ENCODE measurements at regions not wholly inside any gene's neighbourhood (a gene's known extent, or its start where the extent isn't known, plus 50 kb on each side); places are given as distances from the start of the nearest gene placed in this dataset.

GRCh38 chr12:89939522-89940215 lies 231.0 kb upstream of the ATP2B1 start:
- peak; percentile 15 for DNase-seq (ENCODE audit: low read depth)
- H3K4me3 ChIP-seq (ENCODE audit: control insufficient read depth, low read depth, low read length) = no peak overlapping the region
- TF ChIP-seq CTCF (conservative IDR thresholded peaks at IDR 0.05; ENCODE audit: control insufficient read depth, insufficient read depth, low read depth, low read length) = no peak

- no peak for DNase-seq (ENCODE audit: low read depth)
- no peak for TF ChIP-seq CTCF (conservative IDR thresholded peaks at IDR 0.05; ENCODE audit: control insufficient read depth, insufficient read depth, low read depth, low read length)
- no peak overlapping the region for H3K4me3 ChIP-seq (ENCODE audit: control insufficient read depth, low read depth, low read length)
Measured at GRCh38 chr12:89936631-89937030, 228.0 kb upstream of the ATP2B1 start.

DNA sequence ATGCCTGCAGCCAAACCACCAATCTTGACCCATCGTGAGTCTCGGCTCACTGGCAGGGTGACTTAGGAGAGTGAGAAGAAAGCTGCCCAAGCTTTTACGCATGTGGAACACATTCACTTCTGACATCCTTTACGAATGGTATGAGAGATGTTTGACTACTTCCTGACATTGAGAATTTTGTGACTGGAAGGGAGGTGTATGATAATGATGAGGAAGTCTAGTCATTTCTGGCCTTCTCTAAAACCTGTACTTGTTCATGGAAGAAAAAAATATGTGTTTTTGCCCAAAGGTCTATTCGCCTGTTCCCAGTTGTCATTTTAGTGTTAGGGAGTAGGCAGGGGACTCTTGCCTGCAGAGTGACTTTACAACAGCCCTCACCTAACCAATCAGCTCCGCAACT lies 227.2 kb upstream of the ATP2B1 start:
- H3K4me3 ChIP-seq (ENCODE audit: control insufficient read depth, low read depth, low read length) = no peak overlapping the region
- TF ChIP-seq CTCF (conservative IDR thresholded peaks at IDR 0.05; ENCODE audit: control insufficient read depth, insufficient read depth, low read depth, low read length) = no peak
- no peak for DNase-seq (ENCODE audit: low read depth)

DNA sequence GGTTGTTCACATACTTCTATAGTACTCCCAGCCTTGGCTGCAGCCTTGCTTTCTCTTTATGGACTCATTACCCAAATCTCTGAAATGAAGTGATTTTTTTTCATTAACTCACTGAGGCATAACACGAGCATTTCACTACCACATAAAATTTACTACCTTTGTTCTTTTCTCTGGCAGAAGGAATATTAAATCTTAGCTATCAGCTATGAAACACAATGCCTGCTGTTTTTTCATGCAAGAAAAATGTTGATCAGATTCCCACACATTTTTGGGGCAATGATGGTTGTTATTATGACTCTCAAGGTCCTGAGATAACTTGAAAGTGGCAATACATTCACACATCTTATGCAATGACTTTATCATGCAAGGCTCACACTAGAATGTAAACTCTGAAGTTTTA lies 225.3 kb upstream of the ATP2B1 start:
- no peak for TF ChIP-seq CTCF (conservative IDR thresholded peaks at IDR 0.05; ENCODE audit: control insufficient read depth, insufficient read depth, low read depth, low read length)
- DNase-seq (ENCODE audit: low read depth) = no peak
- H3K4me3 ChIP-seq (ENCODE audit: control insufficient read depth, low read depth, low read length) = no peak overlapping the region

DNA sequence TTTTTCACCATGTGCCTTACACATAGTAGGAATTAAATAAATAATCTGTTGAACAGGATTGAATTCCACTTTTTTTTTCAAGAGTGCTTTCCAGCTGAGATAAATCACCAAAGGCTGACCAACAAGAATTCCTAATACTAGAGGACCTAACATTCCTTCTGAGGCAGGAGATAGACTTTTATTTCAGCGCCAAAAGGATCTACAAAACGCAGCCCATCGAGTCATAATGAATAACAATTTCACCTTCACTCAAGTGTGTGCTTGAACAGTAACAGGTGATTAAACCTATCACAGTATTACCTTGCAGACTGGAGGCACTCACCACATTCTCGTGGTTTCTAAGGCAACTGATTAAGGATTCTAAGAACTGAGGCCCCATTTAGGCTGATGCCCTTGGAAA lies 224.3 kb upstream of the ATP2B1 start:
- TF ChIP-seq CTCF (conservative IDR thresholded peaks at IDR 0.05; ENCODE audit: control insufficient read depth, insufficient read depth, low read depth, low read length) = no peak
- H3K4me3 ChIP-seq (ENCODE audit: control insufficient read depth, low read depth, low read length) = no peak overlapping the region
- DNase-seq (ENCODE audit: low read depth) = no peak

DNA sequence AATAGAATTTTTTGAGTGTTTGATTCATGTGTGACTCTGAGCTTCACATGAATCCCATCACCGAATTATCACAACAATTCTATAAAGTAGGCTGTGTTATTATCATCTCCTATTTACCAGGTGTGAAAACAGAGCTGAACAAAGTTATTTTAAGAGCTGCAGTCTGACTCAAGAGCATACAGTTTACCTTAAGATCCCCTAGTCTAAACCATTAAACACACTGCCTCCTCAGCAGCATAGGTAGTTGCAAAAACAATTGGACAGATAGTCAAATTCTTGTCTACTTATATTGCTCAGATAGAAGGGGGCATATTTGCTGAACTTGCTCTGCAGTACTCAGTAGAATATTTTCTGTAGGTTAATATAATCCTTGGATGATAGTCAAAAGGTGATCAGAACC lies 219.8 kb upstream of the ATP2B1 start:
- no peak for TF ChIP-seq CTCF (conservative IDR thresholded peaks at IDR 0.05; ENCODE audit: control insufficient read depth, insufficient read depth, low read depth, low read length)
- H3K4me3 ChIP-seq (ENCODE audit: control insufficient read depth, low read depth, low read length) = no peak overlapping the region
- no peak for DNase-seq (ENCODE audit: low read depth)

Data from fibroblast of mammary gland (primary cell).